Duodenal mucosa (tissue), 2 donors: ENCODE measurements at regions not wholly inside any gene's neighbourhood (a gene's known extent, or its start where the extent isn't known, plus 50 kb on each side); places are given as distances from the start of the nearest gene placed in this dataset.

Source experiments
- H3K27ac ChIP-seq: one replicate; pipeline ENCODE4 v1.7.0; 2013; ENCODE audit warnings: low read depth, low read length
- H3K27me3 ChIP-seq, 2 donors: one replicate each; pipeline ENCODE4 v1.7.0; 2013; ENCODE audit warnings: low read length in 2 of 2, control low read depth in 1 of 2; ENCODE audit not compliant: insufficient read depth in 2 of 2, control insufficient read depth in 1 of 2
- H3K36me3 ChIP-seq, 2 donors: one replicate each; pipeline ENCODE4 v1.7.0; 2013; ENCODE audit warnings: low read length in 2 of 2, control low read depth in 1 of 2; ENCODE audit not compliant: insufficient read depth in 2 of 2, control insufficient read depth in 1 of 2
- H3K4me1 ChIP-seq, 2 donors: one replicate each; pipeline ENCODE4 v1.7.0; 2013; ENCODE audit warnings: low read length in 2 of 2, control low read depth in 1 of 2; ENCODE audit not compliant: insufficient read depth in 2 of 2, control insufficient read depth in 1 of 2
- H3K4me3 ChIP-seq, 2 donors: one replicate each; pipeline ENCODE4 v1.7.0; 2013; ENCODE audit warnings: low read length in 2 of 2, low read depth in 1 of 2
- H3K9ac ChIP-seq, 2 donors: one replicate each; pipeline ENCODE4 v1.7.0; 2013; ENCODE audit warnings: low read length in 2 of 2, low read depth in 1 of 2
- H3K9me3 ChIP-seq, 2 donors: one replicate each; pipeline ENCODE4 v1.7.0; 2013; ENCODE audit warnings: low read length in 2 of 2, control low read depth in 1 of 2; ENCODE audit not compliant: control insufficient read depth in 1 of 2

GRCh38 chr2:235212501-235213158, 260.8 kb downstream of the SH3BP4 start:
- H3K27ac ChIP-seq, result no peak overlapping the region
- peaks cover 4 to 6% of the 10 kb centered on the region in 2 donors for H3K27me3 ChIP-seq
- no peaks in the 10 kb centered on the region for H3K9me3 ChIP-seq
- no peaks in the 10 kb centered on the region for H3K4me1 ChIP-seq
- no peaks in the 10 kb centered on the region for H3K36me3 ChIP-seq
- H3K4me3 ChIP-seq, result no peak overlapping the region
- no peak overlapping the region for H3K9ac ChIP-seq

- no peaks in the 10 kb centered on the region for H3K9me3 ChIP-seq
- H3K4me1 ChIP-seq, result no peaks in the 10 kb centered on the region
- no peak overlapping the region for H3K9ac ChIP-seq
- no peaks in the 10 kb centered on the region for H3K36me3 ChIP-seq
- no peak overlapping the region for H3K27ac ChIP-seq
- H3K27me3 ChIP-seq, result peaks cover 0 to 6% of the 10 kb centered on the region in 2 donors
- no peak overlapping the region for H3K4me3 ChIP-seq
Measured at GRCh38 chr2:235215248-235215647, 263.4 kb downstream of the SH3BP4 start.

DNA sequence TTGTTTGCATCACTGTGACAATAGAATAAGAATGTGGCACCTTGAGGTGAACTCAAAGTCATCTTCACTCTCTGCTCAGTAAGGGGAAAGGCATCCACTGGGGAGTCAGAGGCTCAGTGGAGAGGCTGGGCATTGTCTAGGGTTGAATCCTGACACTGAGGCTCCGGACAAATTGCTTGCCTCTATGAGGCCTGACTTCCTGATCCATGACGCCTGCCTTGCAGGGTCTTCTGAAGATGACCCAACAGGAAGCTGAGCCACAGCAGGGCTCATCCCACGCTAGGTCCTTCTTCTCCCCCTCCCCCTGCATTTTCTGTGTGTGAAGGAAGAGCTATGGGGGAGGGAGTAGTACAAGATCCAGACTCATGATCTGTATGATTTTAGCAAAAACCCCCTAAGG, 265.1 kb downstream of the SH3BP4 start:
- H3K27me3 ChIP-seq, result peaks cover 0 to 6% of the 10 kb centered on the region in 2 donors
- no peak overlapping the region for H3K9ac ChIP-seq
- no peaks in the 10 kb centered on the region for H3K36me3 ChIP-seq
- no peaks in the 10 kb centered on the region for H3K9me3 ChIP-seq
- H3K4me3 ChIP-seq, result no peak overlapping the region
- H3K27ac ChIP-seq, result no peak overlapping the region
- no peaks in the 10 kb centered on the region for H3K4me1 ChIP-seq

DNA sequence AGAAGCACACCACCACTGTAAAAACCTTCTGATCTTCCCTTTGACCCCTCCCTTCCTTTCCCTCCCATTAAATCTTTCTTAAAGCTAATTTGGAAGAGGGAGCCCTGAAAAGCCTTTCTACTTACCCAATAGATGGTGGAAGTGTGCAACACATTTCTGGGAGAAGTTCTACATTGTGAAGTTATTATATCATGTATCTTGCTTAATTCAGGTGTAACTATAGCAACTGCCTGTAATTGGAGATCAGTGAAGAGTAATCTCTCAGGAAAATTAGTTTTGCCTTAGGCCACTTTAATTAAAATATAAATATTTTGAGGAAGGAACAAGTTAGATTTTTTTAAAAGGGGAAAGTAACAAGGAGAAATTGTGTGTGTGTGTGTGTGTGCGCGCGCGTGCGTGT, 266.0 kb downstream of the SH3BP4 start:
- Histone ChIP-seq H3K9ac (no peak overlapping the region), H3K36me3 (no peaks in the 10 kb centered on the region), H3K27me3 (peaks cover 0 to 6% of the 10 kb centered on the region in 2 donors), H3K9me3 (no peaks in the 10 kb centered on the region), H3K4me3 (no peak overlapping the region), H3K27ac (no peak overlapping the region), H3K4me1 (no peaks in the 10 kb centered on the region)

DNA sequence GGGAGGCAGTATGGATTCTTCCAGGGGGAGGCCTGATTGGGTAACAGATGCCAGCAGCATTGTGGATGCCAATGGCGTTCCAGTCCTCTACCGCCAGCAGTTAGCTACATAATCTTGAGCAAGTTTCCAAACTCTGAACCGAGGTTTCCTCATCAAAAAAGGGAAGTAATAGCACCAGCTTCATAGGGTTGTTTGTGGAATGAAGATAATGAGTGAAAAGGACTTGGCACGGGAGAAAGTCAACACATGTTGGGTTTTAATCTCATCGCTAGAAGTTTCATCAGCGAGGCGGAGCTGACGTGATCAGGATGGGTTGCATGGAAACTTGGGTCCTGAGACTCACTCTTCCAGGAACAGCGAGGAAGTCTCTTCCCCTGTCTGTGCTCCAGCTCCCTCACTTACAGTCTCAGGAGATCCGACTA, 266.7 kb downstream of the SH3BP4 start:
- Histone ChIP-seq H3K9ac (no peak overlapping the region), H3K27ac (no peak overlapping the region), H3K9me3 (no peaks in the 10 kb centered on the region), H3K36me3 (no peaks in the 10 kb centered on the region), H3K4me3 (no peak overlapping the region), H3K27me3 (peaks cover 0 to 6% of the 10 kb centered on the region in 2 donors), H3K4me1 (no peaks in the 10 kb centered on the region)

- H3K4me1 ChIP-seq, result no peaks in the 10 kb centered on the region
- H3K36me3 ChIP-seq, result no peaks in the 10 kb centered on the region
- no peak overlapping the region for H3K27ac ChIP-seq
- H3K9ac ChIP-seq, result no peak overlapping the region
- no peak overlapping the region for H3K4me3 ChIP-seq
- H3K9me3 ChIP-seq, result no peaks in the 10 kb centered on the region
- peaks cover 0 to 4% of the 10 kb centered on the region in 2 donors for H3K27me3 ChIP-seq
Measured at GRCh38 chr2:235219048-235219447, 267.2 kb downstream of the SH3BP4 start.

DNA sequence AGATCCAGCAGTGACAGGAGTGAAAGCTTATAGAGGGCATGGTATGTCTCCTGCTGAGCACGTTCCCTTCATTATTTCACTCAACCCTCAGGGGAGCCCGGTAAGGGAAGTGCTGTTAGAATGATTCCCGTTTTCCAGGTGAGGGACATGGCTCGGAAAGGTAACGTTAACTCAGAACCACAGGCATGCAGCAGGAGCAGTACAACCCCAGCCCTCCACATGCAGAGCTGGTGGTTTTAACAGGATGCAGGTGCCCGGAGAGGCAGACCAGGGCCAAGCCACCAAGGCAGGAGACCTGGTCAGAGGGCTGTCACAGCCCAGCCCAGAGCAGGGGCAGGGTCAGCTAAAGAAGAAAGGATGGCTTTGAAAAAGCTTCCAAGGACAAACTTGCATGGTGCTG, 268.5 kb downstream of the SH3BP4 start:
- Histone ChIP-seq H3K4me3 (no peak overlapping the region), H3K4me1 (no peaks in the 10 kb centered on the region), H3K27ac (no peak overlapping the region), H3K27me3 (no peaks in the 10 kb centered on the region), H3K36me3 (no peaks in the 10 kb centered on the region), H3K9me3 (no peaks in the 10 kb centered on the region), H3K9ac (no peak overlapping the region)

DNA sequence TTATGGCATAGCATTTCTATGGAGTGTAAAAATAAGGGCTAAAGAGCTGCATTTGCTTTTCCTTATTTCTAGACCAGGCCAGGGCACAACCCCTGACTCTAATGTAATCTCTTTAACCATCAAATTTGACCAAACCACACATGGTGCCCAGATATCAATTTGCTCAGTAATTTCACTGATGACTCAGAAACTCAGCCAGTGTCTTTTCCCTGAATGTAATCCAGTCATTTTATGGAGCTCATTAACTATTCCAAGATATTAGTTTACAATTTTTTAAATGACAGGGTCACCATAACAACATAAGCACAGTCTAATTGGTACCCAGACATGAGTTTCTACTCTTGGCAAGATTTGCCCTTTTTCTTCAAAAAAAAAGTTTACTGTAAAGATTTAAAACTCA, 270.8 kb upstream of the AGAP1 start:
- Histone ChIP-seq H3K9me3 (no peaks in the 10 kb centered on the region), H3K27me3 (no peaks in the 10 kb centered on the region), H3K27ac (no peak overlapping the region), H3K4me1 (no peaks in the 10 kb centered on the region), H3K4me3 (no peak overlapping the region), H3K9ac (no peak overlapping the region), H3K36me3 (no peaks in the 10 kb centered on the region)

DNA sequence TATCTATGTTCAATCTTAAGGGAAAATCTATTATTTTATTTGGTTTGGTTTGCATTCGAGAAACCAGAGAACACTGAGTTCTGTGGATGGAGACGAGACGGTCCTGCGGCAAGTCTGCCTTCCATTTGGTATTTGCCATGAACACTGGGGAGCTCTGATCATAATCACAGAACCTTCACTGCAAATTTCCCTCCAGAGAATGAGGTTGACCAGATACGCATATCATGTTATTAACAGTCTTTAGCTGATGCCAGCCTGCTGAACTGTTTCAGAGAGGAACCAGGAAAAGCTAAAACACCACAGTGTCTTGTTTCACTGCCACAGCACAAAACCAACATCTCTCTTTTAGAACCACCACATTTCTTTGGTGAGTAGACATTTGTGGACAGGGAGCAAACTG, 269.4 kb upstream of the AGAP1 start:
- no peak overlapping the region for H3K9ac ChIP-seq
- H3K27me3 ChIP-seq, result peaks cover 0 to 5% of the 10 kb centered on the region in 2 donors
- no peaks in the 10 kb centered on the region for H3K9me3 ChIP-seq
- no peaks in the 10 kb centered on the region for H3K36me3 ChIP-seq
- no peak overlapping the region for H3K4me3 ChIP-seq
- H3K4me1 ChIP-seq, result no peaks in the 10 kb centered on the region
- no peak overlapping the region for H3K27ac ChIP-seq

- H3K27ac ChIP-seq, result no peak overlapping the region
- H3K9ac ChIP-seq, result no peak overlapping the region
- no peak overlapping the region for H3K4me3 ChIP-seq
- H3K27me3 ChIP-seq, result peaks cover 0 to 5% of the 10 kb centered on the region in 2 donors
- H3K9me3 ChIP-seq, result no peaks in the 10 kb centered on the region
- H3K4me1 ChIP-seq, result no peaks in the 10 kb centered on the region
- H3K36me3 ChIP-seq, result no peaks in the 10 kb centered on the region
Measured at GRCh38 chr2:235225261-235225660, 268.6 kb upstream of the AGAP1 start.

GRCh38 chr2:235227590-235227989, 266.3 kb upstream of the AGAP1 start:
- Histone ChIP-seq H3K27ac (no peak overlapping the region), H3K36me3 (no peaks in the 10 kb centered on the region), H3K27me3 (peaks cover 0 to 5% of the 10 kb centered on the region in 2 donors), H3K9me3 (no peaks in the 10 kb centered on the region), H3K9ac (no peak overlapping the region), H3K4me1 (no peaks in the 10 kb centered on the region), H3K4me3 (no peak overlapping the region)
